ENCODE measurements at regions not wholly inside any gene's neighbourhood (a gene's known extent, or its start where the extent isn't known, plus 50 kb on each side); places are given as distances from the start of the nearest gene placed in this dataset.

GRCh38 chr17:63132459-63132911 is 166.4 kb downstream of the TANC2 start:
- DNase-seq (ENCODE audit: low spot score) = no peak

GRCh38 chr17:63133491-63133890 is 167.5 kb downstream of the TANC2 start:
- no peak for DNase-seq (ENCODE audit: low spot score)

GRCh38 chr17:63134867-63135266 is 168.8 kb downstream of the TANC2 start:
- DNase-seq (ENCODE audit: low spot score) = no peak

- DNase-seq (ENCODE audit: low spot score) = no peak
Observed at GRCh38 chr17:63136369-63137012, 170.5 kb downstream of the TANC2 start.

GRCh38 chr17:63137163-63137562 is 171.1 kb downstream of the TANC2 start:
- DNase-seq (ENCODE audit: low spot score) = no peak

- no peak for DNase-seq (ENCODE audit: low spot score)
Observed at GRCh38 chr17:63138713-63139112, 172.7 kb downstream of the TANC2 start.

GRCh38 chr17:63139356-63139755 is 173.3 kb downstream of the TANC2 start:
- no peak for DNase-seq (ENCODE audit: low spot score)

- DNase-seq (ENCODE audit: low spot score) = no peak
Observed at GRCh38 chr17:63140255-63140654, 174.2 kb downstream of the TANC2 start.

- no peak for DNase-seq (ENCODE audit: low spot score)
Observed at GRCh38 chr17:63142836-63143235, 176.8 kb downstream of the TANC2 start.

GRCh38 chr17:63150490-63150889 is 184.5 kb downstream of the TANC2 start:
- no peak for DNase-seq (ENCODE audit: low spot score)

- DNase-seq (ENCODE audit: low spot score) = peak; percentile 63
Observed at GRCh38 chr17:63150994-63151464, 185.0 kb downstream of the TANC2 start.

- no peak for DNase-seq (ENCODE audit: low spot score)
Observed at GRCh38 chr17:63151941-63152523, 186.0 kb downstream of the TANC2 start.

- no peak for DNase-seq (ENCODE audit: low spot score)
Observed at GRCh38 chr17:63153488-63153887, 187.5 kb downstream of the TANC2 start.

GRCh38 chr17:63154586-63155244 is 188.7 kb downstream of the TANC2 start:
- peak; percentile 9 for DNase-seq (ENCODE audit: low spot score)

- DNase-seq (ENCODE audit: low spot score) = no peak
Observed at GRCh38 chr17:63156986-63157385, 191.0 kb downstream of the TANC2 start.

GRCh38 chr17:63162406-63163157 is 196.5 kb downstream of the TANC2 start:
- no peak for DNase-seq (ENCODE audit: low spot score)

GRCh38 chr17:63163158-63163520 is 197.1 kb downstream of the TANC2 start:
- DNase-seq (ENCODE audit: low spot score) = no peak

- no peak for DNase-seq (ENCODE audit: low spot score)
Observed at GRCh38 chr17:63165400-63165799, 199.4 kb downstream of the TANC2 start.

- DNase-seq (ENCODE audit: low spot score) = no peak
Observed at GRCh38 chr17:63170795-63171194, 204.8 kb downstream of the TANC2 start.

- DNase-seq (ENCODE audit: low spot score) = no peak
Observed at GRCh38 chr17:63171428-63172393, 205.7 kb downstream of the TANC2 start.

GRCh38 chr17:63173450-63173849 is 207.4 kb downstream of the TANC2 start:
- no peak for DNase-seq (ENCODE audit: low spot score)

Measured in SK-N-DZ (cell line).